ENCODE measurements at regions not wholly inside any gene's neighbourhood (a gene's known extent, or its start where the extent isn't known, plus 50 kb on each side); places are given as distances from the start of the nearest gene placed in this dataset.
A peak's percentile ranks its signal among the peaks of the same experiment; 100 is the strongest.

- in situ Hi-C loops (cut with MboI; ENCODE audit: low pct_unique_long_range_greater_than_20kb, low sequenced_read_pairs, unreplicated experiment) = no loop called here
- no peak for TF ChIP-seq CTCF (IDR thresholded peaks at IDR 0.05; ENCODE audit: extremely low read depth, insufficient read depth, missing control alignments)
- no peak for DNase-seq (ENCODE audit: low spot score)
These were observed 513.9 kb upstream of the NR2F2 start for GRCh38 chr15:95816591-95816990.

- no peak for TF ChIP-seq CTCF (IDR thresholded peaks at IDR 0.05; ENCODE audit: extremely low read depth, insufficient read depth, missing control alignments)
- no peak for DNase-seq (ENCODE audit: low spot score)
- in situ Hi-C loops (cut with MboI; ENCODE audit: low pct_unique_long_range_greater_than_20kb, low sequenced_read_pairs, unreplicated experiment) = no loop called here
These were observed 507.5 kb upstream of the NR2F2 start for GRCh38 chr15:95822961-95823360.

DNA sequence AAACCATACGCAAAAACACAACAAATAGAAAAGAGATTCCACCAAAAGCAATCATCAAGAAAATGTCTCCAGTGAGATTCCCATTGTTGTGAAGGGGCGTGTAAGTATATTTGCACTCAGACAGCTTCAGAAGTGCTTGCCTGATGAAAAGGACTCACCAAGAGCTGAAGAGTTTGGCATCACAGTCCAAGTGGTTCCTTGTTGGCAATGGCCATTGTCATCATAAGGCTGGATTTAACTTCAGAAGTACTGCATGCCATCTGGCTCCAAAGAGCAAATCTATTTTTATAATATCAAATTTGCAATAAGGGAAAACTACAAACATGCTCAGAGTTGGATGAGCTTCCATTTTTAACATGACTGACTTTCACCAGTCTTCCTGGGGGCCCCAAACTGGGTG is 505.3 kb upstream of the NR2F2 start:
- no peak for DNase-seq (ENCODE audit: low spot score)
- in situ Hi-C loops (cut with MboI; ENCODE audit: low pct_unique_long_range_greater_than_20kb, low sequenced_read_pairs, unreplicated experiment) = no loop called here
- TF ChIP-seq CTCF (IDR thresholded peaks at IDR 0.05; ENCODE audit: extremely low read depth, insufficient read depth, missing control alignments) = no peak

- in situ Hi-C loops (cut with MboI; ENCODE audit: low pct_unique_long_range_greater_than_20kb, low sequenced_read_pairs, unreplicated experiment) = no loop called here
- DNase-seq (ENCODE audit: low spot score) = no peak
- no peak for TF ChIP-seq CTCF (IDR thresholded peaks at IDR 0.05; ENCODE audit: extremely low read depth, insufficient read depth, missing control alignments)
These were observed 504.7 kb upstream of the NR2F2 start for GRCh38 chr15:95825671-95826411.

DNA sequence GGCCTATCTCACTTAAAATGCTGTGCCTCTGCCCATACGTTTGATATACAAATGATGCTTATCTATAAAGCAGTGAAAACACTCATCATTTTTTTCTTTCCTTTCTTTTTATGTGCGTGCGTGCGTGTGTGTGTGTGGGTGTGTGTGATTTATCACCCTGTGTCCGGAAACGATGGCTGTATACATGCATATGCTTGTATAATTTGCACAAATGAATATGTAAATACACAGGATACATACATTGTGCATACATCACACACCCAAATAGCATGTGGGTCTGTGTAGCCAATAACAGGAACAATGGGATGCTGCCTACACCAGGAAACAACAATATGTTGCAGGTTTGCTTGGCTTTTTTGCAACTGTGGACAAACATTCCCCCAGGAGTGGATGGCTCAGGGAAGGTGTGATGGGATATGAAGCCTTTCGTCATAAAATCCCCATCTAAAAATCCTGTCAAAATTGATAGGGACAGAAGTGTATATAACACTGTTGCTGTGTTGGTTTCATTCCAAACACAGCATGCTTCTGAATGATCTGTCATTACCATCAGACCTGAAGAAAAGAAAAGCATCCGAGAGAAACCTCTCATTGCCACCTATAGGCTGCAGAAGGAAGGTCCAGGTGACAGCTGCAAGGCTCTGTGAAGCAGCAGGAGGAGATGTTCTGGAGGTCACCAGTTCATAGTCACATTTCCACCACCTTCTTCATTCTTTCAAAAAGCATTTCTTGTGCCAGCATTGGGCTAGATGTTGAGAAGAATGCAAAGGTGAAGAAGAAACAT is 503.9 kb upstream of the NR2F2 start:
- in situ Hi-C loops (cut with MboI; ENCODE audit: low pct_unique_long_range_greater_than_20kb, low sequenced_read_pairs, unreplicated experiment) = no loop called here
- no peak for TF ChIP-seq CTCF (IDR thresholded peaks at IDR 0.05; ENCODE audit: extremely low read depth, insufficient read depth, missing control alignments)
- peak; percentile 16 for DNase-seq (ENCODE audit: low spot score)

GRCh38 chr15:95829062-95829461 is 501.4 kb upstream of the NR2F2 start:
- in situ Hi-C loops (cut with MboI; ENCODE audit: low pct_unique_long_range_greater_than_20kb, low sequenced_read_pairs, unreplicated experiment) = no loop called here
- DNase-seq (ENCODE audit: low spot score) = no peak
- no peak for TF ChIP-seq CTCF (IDR thresholded peaks at IDR 0.05; ENCODE audit: extremely low read depth, insufficient read depth, missing control alignments)
